Stimulated activated CD8-positive, alpha-beta memory T cell treated with anti-CD3 and anti-CD28 coated beads, Interleukin-7, amount 100 ng/mL, for 48 hours (primary cell): ENCODE measurements at regions not wholly inside any gene's neighbourhood (a gene's known extent, or its start where the extent isn't known, plus 50 kb on each side); places are given as distances from the start of the nearest gene placed in this dataset.
A peak's percentile ranks its signal among the peaks of the same experiment; 100 is the strongest.
"Not testable (repeated sequence)": the region's sequence is repeated elsewhere in the genome, so short reads cannot be mapped to it uniquely, and the experiment has no call there.

Experiments
- DNase-seq, 2 donors: peaks; one replicate each; pipeline ENCODE4 v3.0.0-alpha.2; 2020; ENCODE audit warnings: low read depth in 1 of 2; ENCODE audit errors: extremely low read depth in 1 of 2

GRCh38 chr2:16741498-16741897, 75.9 kb upstream of the CYRIA start:
- DNase-seq, result no peak

- no peak for DNase-seq
These were observed 74.3 kb upstream of the CYRIA start for GRCh38 chr2:16739778-16740581.

GRCh38 chr2:16738361-16739225, 73.0 kb upstream of the CYRIA start:
- DNase-seq, result no peak

- DNase-seq, result no peak
These were observed 72.2 kb upstream of the CYRIA start for GRCh38 chr2:16737812-16738211.

- no peak for DNase-seq
These were observed 71.0 kb upstream of the CYRIA start for GRCh38 chr2:16736633-16737032.

- DNase-seq, result no peak
These were observed 63.7 kb upstream of the CYRIA start for GRCh38 chr2:16729335-16729734.

GRCh38 chr2:16728351-16729136, 62.9 kb upstream of the CYRIA start:
- DNase-seq, result no peak

GRCh38 chr2:16727849-16728248, 62.2 kb upstream of the CYRIA start:
- DNase-seq, result not testable (repeated sequence)

GRCh38 chr2:16727256-16727655, 61.6 kb upstream of the CYRIA start:
- DNase-seq, result no peak

- no peak for DNase-seq
These were observed 60.9 kb upstream of the CYRIA start for GRCh38 chr2:16726577-16726976.

- no peak for DNase-seq
These were observed 60.5 kb upstream of the CYRIA start for GRCh38 chr2:16726147-16726546.

- DNase-seq, result peak in 1 of 2 donors; percentile 10
These were observed 59.9 kb upstream of the CYRIA start for GRCh38 chr2:16725549-16725948.

GRCh38 chr2:16722677-16723076, 57.0 kb upstream of the CYRIA start:
- no peak for DNase-seq

- no peak for DNase-seq
These were observed 56.5 kb upstream of the CYRIA start for GRCh38 chr2:16722126-16722525.

- DNase-seq, result not testable (repeated sequence)
These were observed 55.9 kb upstream of the CYRIA start for GRCh38 chr2:16721529-16721928.

GRCh38 chr2:16720737-16721136, 55.1 kb upstream of the CYRIA start:
- not testable (repeated sequence) for DNase-seq

GRCh38 chr2:16719485-16719808, 53.8 kb upstream of the CYRIA start:
- no peak for DNase-seq

GRCh38 chr2:16718576-16719484, 53.2 kb upstream of the CYRIA start:
- no peak for DNase-seq

- no peak for DNase-seq
These were observed 51.8 kb upstream of the CYRIA start for GRCh38 chr2:16717477-16717876.

GRCh38 chr2:16716944-16717343, 51.3 kb upstream of the CYRIA start:
- no peak for DNase-seq
